Activated CD4-positive, alpha-beta T cell treated with anti-CD3 and anti-CD28 coated beads for 48 hours (primary cell): ENCODE measurements at regions not wholly inside any gene's neighbourhood (a gene's known extent, or its start where the extent isn't known, plus 50 kb on each side); places are given as distances from the start of the nearest gene placed in this dataset.
"Not testable (repeated sequence)": the region's sequence is repeated elsewhere in the genome, so short reads cannot be mapped to it uniquely, and the experiment has no call there.

Experiments used
- DNase-seq: peaks from one replicate; pipeline ENCODE4 v3.0.0-alpha.2; 2020

- not testable (repeated sequence) for DNase-seq
Measured at GRCh38 chr6:127406722-127407121, 52.5 kb downstream of the KIAA0408 start.

GRCh38 chr6:127406122-127406521 is 53.1 kb downstream of the KIAA0408 start:
- no peak for DNase-seq

GRCh38 chr6:127404594-127405178 is 54.5 kb downstream of the KIAA0408 start:
- no peak for DNase-seq

GRCh38 chr6:127404133-127404532 is 55.1 kb downstream of the KIAA0408 start:
- DNase-seq, result no peak

GRCh38 chr6:127403636-127404035 is 55.6 kb downstream of the KIAA0408 start:
- peak; percentile 18 for DNase-seq

- DNase-seq, result no peak
Measured at GRCh38 chr6:127402890-127403617, 56.1 kb downstream of the KIAA0408 start.

- DNase-seq, result no peak
Measured at GRCh38 chr6:127397729-127398630, 54.6 kb upstream of the ECHDC1 start.

GRCh38 chr6:127397171-127397597 is 53.8 kb upstream of the ECHDC1 start:
- DNase-seq, result not testable (repeated sequence)
